Keratinocyte (primary cell): ENCODE measurements at regions not wholly inside any gene's neighbourhood (a gene's known extent, or its start where the extent isn't known, plus 50 kb on each side); places are given as distances from the start of the nearest gene placed in this dataset.

Experiments
- DNase-seq: peaks from one replicate; pipeline ENCODE4 v3.0.0-alpha.2; 2011; ENCODE audit warnings: low read depth, missing footprints, low spot score
- FAIRE-seq: peaks from 2 replicates; lab custom pipeline; 2011; peaks lifted over from hg19 to GRCh38; lab: Jason Lieb, UNC
- H2AFZ ChIP-seq: 2 replicates; pipeline ENCODE4 v1.6.0; 2012; ENCODE audit warnings: low read length, control low read depth, inconsistent platforms; ENCODE audit not compliant: control insufficient read depth
- H3K27ac ChIP-seq: 2 replicates; pipeline ENCODE4 v1.5.1; 2011; ENCODE audit warnings: low read length; ENCODE audit not compliant: control insufficient read depth, insufficient read depth
- H3K27me3 ChIP-seq: 3 replicates; pipeline ENCODE4 v1.6.0; 2011; ENCODE audit warnings: low read length; ENCODE audit not compliant: control insufficient read depth, insufficient read depth; ENCODE audit errors: extremely low read depth
- H3K36me3 ChIP-seq, 2 experiments: 2 replicates in 1 of 2; 3 replicates in 1 of 2; pipeline ENCODE4 v1.5.1; 2011; ENCODE audit warnings: low read length in 2 of 2, mild to moderate bottlenecking in 1 of 2; ENCODE audit not compliant: control insufficient read depth in 2 of 2, insufficient read depth in 2 of 2; ENCODE audit errors: extremely low read depth in 1 of 2
- H3K4me1 ChIP-seq: 3 replicates; pipeline ENCODE4 v1.5.1; 2011; ENCODE audit warnings: low read length; ENCODE audit not compliant: control insufficient read depth, insufficient read depth; ENCODE audit errors: extremely low read depth
- H3K4me2 ChIP-seq: 3 replicates; pipeline ENCODE4 v1.6.0; 2011; ENCODE audit warnings: low read depth, low read length; ENCODE audit not compliant: control insufficient read depth, insufficient read depth; ENCODE audit errors: extremely low read depth
- H3K4me3 ChIP-seq, 3 experiments: fragments of 200-600 bp in 1 of 3; sonication (generic) in 1 of 3; 2 replicates in 2 of 3; 3 replicates in 1 of 3; pipeline ENCODE4 v1.5.1; 2011 to 2016; ENCODE audit warnings: low read length in 3 of 3, mild to moderate bottlenecking in 3 of 3, control low read depth in 2 of 3, inconsistent platforms in 1 of 3, low read depth in 1 of 3, mixed read lengths in 1 of 3, mixed run types in 1 of 3, moderate library complexity in 1 of 3; ENCODE audit not compliant: control insufficient read depth in 2 of 3, insufficient read depth in 2 of 3; ENCODE audit errors: extremely low read depth in 1 of 3
- H3K79me2 ChIP-seq: 2 replicates; pipeline ENCODE4 v1.6.0; 2012; ENCODE audit warnings: low read length; ENCODE audit not compliant: control insufficient read depth, insufficient read depth
- H3K9ac ChIP-seq: 3 replicates; pipeline ENCODE4 v1.6.0; 2011; ENCODE audit warnings: low read length; ENCODE audit not compliant: control insufficient read depth, insufficient read depth; ENCODE audit errors: extremely low read depth
- H3K9me1 ChIP-seq: 3 replicates; pipeline ENCODE4 v1.6.0; 2011; ENCODE audit warnings: low read length; ENCODE audit not compliant: control insufficient read depth, insufficient read depth; ENCODE audit errors: extremely low read depth
- H3K9me3 ChIP-seq: 2 replicates; pipeline ENCODE4 v1.5.1; 2012; ENCODE audit warnings: low read depth, low read length; ENCODE audit not compliant: control insufficient read depth
- H4K20me1 ChIP-seq: 3 replicates; pipeline ENCODE4 v1.6.0; 2011; ENCODE audit warnings: low read length; ENCODE audit not compliant: control insufficient read depth, insufficient read depth; ENCODE audit errors: extremely low read depth
- CTCF ChIP-seq, 3 experiments: IDR thresholded peaks in 1 of 3; conservative IDR thresholded peaks in 1 of 3; optimal IDR thresholded peaks in 1 of 3; 2 replicates in 2 of 3; 3 replicates in 1 of 3; pipeline versions ENCODE3 to v1.5.1; 2011; ENCODE audit warnings: low read length in 3 of 3, mild to moderate bottlenecking in 3 of 3, moderate library complexity in 2 of 3, control low read depth in 1 of 3, inconsistent platforms in 1 of 3; ENCODE audit not compliant: insufficient read depth in 2 of 3; ENCODE audit errors: extremely low read depth in 1 of 3
- EZH2 ChIP-seq: IDR thresholded peaks from one replicate; pipeline ENCODE4 v1.6.1; 2012; ENCODE audit warnings: inconsistent platforms, mild to moderate bottlenecking, low read length, moderate library complexity
- dilution Hi-C: fragments of 300-500 bp; cut with MboI; formaldehyde crosslinking; loops from one replicate; pipeline ENCODE4 v1.7.0; 2020; ENCODE audit warnings: low sequenced_read_pairs; ENCODE audit not compliant: extremely low pct_ligation_motif_present

- no peak for FAIRE-seq
- Histone ChIP-seq H3K9me3 (no peaks in the 10 kb centered on the region), H3K27ac (no peak overlapping the region), H3K9me1 (no peaks in the 10 kb centered on the region), H2AFZ (no peak overlapping the region), H3K4me2 (no peak overlapping the region), H3K27me3 (peaks cover 2% of the 10 kb centered on the region), H3K9ac (no peak overlapping the region), H3K4me3 (no peak overlapping the region), H3K36me3 (no peaks in the 10 kb centered on the region), H4K20me1 (no peaks in the 10 kb centered on the region), H3K79me2 (no peaks in the 10 kb centered on the region), H3K4me1 (peaks cover 22% of the 10 kb centered on the region)
- DNase-seq: no peak
- dilution Hi-C loops: no loop called here
- TF ChIP-seq CTCF (optimal IDR thresholded peaks at IDR 0.05 in 1 of 3, IDR thresholded peaks at IDR 0.05 in 1 of 3, conservative IDR thresholded peaks at IDR 0.05 in 1 of 3; ENCODE audit: extremely low read depth in 1 of 3, insufficient read depth in 2 of 3, low read length in 3 of 3): no peak
- no peak for TF ChIP-seq EZH2
Measured at GRCh38 chr3:194810076-194810475, 124.4 kb downstream of the FAM43A start.

GRCh38 chr3:194811118-194811517 lies 125.4 kb downstream of the FAM43A start:
- H3K4me1 ChIP-seq: peaks cover 22% of the 10 kb centered on the region
- no peaks in the 10 kb centered on the region for H3K36me3 ChIP-seq
- H4K20me1 ChIP-seq: no peaks in the 10 kb centered on the region
- no peak overlapping the region for H3K4me2 ChIP-seq
- dilution Hi-C loops: no loop called here
- FAIRE-seq (no peak), DNase-seq (no peak)
- H3K9me1 ChIP-seq: no peaks in the 10 kb centered on the region
- no peaks in the 10 kb centered on the region for H3K79me2 ChIP-seq
- TF ChIP-seq CTCF (optimal IDR thresholded peaks at IDR 0.05 in 1 of 3, IDR thresholded peaks at IDR 0.05 in 1 of 3, conservative IDR thresholded peaks at IDR 0.05 in 1 of 3; ENCODE audit: extremely low read depth in 1 of 3, insufficient read depth in 2 of 3, low read length in 3 of 3) (no peak), EZH2 (no peak)
- no peak overlapping the region for H2AFZ ChIP-seq
- no peaks in the 10 kb centered on the region for H3K9me3 ChIP-seq
- no peak overlapping the region for H3K27ac ChIP-seq
- H3K27me3 ChIP-seq: no peaks in the 10 kb centered on the region
- no peak overlapping the region for H3K9ac ChIP-seq
- no peak overlapping the region for H3K4me3 ChIP-seq
